Stimulated activated CD4-positive, alpha-beta T cell treated with anti-CD3 and anti-CD28 coated beads, Interleukin-15, amount 100 ng/mL, for 24 hours (primary cell): ENCODE measurements at regions not wholly inside any gene's neighbourhood (a gene's known extent, or its start where the extent isn't known, plus 50 kb on each side); places are given as distances from the start of the nearest gene placed in this dataset.

ENCODE experiments used
- DNase-seq: peaks from one replicate; pipeline ENCODE4 v3.0.0-alpha.2; 2020

DNA sequence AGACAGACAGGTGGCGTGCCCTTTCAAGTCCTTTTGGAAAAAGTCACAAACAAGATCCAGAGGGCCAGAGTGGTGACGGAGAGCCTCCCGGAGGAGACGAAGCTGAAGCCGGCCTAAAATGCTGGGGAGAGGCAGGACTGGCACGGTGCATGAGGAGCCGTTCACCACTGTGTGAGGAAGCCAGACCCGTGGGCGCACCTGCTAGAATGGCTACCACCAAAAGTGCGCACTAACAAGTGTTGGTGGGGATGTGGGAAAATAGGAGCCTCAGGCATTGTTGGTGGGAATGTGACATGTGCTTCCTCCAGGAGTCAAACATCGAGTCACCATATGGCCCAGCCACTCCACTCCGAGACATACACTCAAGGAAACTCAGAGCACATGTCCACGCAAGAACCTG is 67.4 kb upstream of the HELT start:
- DNase-seq, result no peak

DNA sequence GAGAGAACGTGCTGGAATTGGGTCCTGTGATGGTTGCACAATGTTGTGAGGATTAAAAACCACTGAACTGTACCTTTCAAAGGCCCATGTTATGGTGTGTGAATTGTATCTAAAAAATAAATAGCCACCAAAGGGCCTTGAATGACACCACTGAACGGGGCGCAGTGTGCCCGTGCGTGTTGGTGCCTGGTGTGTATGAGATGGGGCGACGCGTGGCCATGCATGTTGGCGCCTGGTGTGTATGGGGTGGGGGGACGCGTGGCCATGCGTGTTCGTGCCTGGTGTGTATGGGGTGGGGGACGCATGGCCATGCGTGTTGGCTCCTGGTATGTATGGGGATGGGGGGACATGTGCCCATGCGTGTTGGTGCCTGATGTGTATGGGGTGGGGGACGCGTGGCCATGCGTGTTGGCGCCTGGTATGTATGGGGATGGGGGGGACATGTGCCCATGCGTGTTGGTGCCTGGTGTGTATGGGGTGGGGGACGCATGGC is 66.6 kb upstream of the HELT start:
- no peak for DNase-seq

DNA sequence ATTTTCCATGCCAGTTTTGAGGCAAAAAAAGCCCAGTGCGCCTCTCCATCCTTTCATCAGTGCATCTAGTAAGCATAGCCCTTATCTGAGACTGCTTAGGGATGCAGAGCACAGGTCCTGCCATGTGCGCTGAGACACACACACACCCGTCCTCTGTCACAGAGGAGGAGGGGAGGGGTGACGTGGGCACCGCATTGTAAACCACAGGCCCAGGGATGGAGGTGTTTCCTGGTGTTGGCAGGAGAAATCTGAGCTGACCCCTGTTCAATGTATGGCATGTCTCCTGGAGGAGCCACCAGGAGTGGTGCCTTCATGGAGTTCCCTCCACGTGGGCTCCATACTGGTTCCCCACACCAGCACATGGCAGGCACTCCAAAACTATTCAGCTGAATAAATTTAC is 65.8 kb upstream of the HELT start:
- DNase-seq, result no peak

DNA sequence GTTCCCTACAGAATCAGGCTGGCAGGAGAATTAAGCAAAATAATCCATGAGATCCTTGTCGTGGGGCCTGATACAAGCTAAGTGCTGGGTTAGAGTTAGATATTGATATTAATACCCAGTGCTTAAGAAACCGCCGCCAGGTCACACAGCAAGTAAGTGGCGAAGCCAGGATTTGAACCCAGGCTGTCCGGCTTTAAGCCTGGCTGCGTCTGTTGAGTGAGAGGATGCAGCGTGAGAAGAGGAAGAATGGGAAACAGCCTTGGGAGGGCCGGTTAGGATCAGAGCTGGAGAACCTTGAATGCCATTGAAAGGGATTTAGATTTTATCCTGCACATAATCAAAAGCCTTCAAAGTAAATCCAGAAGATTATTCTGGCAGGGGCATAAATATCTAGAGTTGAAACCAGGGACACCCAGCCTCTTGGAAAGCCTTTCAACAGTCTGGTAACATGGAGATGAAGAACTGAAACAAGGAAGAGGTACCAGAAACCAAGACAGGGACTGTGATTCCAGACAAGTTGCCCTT is 64.8 kb upstream of the HELT start:
- no peak for DNase-seq

DNA sequence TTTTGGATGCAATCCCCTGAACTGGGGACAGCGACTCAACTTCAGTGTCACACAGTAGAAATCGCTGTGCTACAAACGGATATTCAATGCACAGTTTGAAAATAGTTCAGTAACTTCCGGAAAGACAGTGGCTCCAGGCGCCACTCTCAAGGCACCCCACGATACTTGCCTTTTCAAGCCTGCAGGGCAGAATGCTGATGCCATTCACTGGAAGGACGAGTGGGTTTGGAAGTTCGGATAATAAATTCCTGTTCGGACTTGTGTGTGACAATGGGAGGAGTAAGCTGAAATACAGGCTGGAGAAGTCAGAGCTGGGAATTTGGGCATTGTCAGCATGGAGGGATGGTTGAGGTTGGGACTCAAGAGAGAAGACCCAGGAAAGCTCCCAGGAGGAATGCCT is 64.3 kb upstream of the HELT start:
- DNase-seq, result no peak

DNA sequence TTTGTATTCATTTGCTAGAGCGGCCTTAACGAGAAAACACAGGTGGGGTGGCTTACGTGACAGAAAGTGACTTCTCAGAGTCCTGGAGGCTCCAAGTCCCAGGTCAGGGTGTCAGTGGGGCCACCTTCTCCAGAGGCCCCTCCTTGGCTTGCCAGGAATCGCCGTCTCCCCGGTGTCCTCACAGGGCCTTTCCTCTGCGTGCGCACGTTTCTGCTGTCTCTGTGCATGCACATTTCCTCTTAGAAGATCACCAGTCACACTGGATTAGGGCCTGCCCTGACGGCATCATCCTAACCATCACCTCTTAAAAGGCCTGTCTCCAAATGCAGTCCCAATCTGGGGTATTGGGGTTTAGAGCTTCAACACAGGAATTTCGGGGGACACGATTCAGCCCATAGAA is 63.8 kb upstream of the HELT start:
- no peak for DNase-seq

DNA sequence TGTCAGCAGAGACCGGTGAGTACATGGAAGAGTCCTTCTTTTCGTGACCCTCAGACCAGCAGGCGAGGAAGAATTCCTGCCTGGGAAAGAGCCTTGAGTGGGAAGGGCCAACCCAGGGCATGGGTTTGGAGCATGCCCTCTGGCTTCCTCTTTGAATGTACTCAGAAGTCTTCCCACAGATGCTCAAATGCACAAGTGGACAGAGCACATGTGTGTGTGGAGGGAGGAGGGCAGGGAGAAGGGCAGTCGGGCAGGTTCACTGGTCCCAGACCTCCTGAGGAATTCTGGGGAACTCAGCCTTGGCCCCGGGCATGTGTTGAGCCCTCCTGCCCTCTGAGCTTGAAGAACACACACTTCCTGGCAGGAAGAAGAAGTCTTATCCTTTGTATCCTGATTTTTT is 63.2 kb upstream of the HELT start:
- no peak for DNase-seq

DNA sequence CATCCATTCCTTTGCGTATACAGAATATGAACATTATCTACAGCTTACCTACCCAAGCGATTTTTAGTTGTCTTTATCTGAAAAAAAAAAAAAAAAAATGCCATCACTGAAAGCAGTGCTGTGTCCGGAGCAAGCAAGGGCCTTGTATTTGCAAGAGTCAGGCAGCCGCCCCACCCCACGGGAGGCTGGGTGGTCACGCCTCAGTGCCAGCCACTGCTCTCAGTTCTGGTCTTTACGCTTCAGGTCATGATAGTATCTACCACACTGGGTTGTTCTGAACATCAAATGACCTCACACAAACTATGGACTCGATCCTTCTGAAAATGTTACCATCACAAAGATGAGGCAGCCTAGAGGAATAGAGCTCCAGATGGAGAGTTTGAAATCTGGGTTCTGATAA is 62.7 kb upstream of the HELT start:
- no peak for DNase-seq

DNA sequence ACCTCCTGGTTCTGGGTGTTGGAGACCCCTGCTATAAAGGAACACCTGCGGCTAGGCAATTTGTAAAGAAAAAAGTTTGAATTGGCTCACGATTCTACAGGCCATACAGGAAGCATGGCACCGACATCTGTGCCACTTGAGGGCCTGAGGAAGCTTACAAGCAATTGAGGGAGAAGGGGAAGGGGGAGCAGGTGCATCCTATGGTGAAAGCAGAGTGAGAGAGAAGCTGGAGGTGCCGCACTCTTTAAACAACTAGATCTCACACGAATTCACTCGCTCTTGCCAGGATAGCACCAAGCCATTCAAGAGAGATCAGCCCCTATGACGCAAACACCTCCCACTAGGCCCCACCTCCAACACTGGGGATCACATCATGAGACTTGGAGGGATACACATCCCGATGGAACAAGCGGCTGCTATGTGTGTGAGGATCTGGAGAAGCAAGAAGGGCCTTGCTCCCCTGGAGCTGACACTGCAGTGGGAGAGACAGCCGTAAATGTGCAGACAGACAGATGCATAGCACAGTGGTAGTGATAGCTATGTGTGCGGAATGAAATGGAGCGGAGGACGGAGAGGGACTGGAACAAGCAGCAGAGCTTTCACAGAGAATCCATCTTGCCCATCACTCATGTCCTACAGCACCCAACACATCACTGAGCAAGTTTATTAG is 60.7 kb upstream of the HELT start:
- DNase-seq, result no peak

DNA sequence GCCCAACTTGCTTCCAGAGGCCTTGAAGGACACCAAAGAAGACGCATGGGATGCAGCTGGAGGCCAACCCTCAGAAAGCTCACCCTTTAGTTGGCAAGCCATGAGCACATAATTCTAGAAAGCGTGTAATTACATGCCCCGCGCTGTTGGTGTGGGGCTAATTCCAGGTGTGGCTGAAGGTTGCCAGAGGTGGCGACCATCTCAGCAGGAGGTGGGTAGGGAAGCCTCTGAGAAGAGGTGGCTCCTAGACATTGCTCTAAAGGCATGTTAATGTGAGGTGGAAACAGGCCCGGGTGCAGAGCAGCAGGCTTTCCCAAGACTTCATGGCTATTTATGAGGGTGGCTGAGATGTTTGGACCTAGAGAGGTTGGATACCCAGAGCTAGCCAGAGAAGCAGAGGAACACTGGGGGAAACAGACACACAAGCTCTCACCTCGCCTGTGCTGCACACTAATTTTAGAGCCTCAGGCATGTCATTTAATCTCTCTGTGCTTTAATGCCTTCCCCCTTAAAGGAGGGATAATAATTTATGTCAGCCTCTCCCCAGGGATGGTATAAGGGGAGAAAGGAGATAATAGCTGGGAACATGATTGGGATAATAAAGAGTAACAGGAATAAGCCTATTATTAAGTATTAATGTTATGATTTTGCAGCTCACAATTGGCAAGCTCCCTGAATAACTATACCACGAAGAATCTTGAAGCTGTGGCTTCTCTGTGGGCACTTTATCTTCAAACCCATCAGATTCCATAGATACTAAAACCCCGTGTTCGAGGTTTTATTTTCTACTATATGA is 60.0 kb upstream of the HELT start:
- no peak for DNase-seq

DNA sequence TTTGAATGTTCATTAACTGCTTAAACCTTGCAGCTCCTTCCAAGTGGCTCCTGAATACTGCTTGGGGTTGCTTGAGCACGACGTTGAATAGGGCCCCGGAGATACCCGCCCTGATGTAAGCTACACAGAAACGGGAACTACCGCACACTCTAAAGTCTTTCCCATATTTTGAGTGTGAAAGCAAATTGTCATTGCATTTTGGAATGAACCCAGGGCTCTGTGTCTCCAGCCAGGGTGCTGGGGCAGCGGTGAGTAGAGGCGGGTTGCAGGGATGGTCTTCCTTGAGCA is 59.4 kb upstream of the HELT start:
- no peak for DNase-seq

DNA sequence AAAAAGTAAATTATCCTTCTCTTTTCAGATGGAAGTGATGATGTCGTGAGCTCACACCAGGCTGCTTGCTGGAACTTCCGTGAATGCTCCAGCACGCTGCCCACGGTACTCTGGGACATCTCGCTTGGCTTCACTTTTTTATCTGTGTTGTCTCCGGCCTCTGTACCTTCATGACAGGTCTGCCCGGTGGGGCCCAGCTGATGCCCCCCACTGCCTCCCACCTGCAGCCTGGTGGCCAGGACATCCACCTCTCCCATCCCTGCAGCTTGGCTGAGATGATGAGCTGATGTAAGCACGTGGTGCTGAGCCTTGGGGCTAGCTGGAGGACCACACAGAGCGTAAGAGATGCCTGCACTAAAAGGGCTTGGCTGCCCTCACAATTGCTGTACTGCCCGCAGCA is 59.0 kb upstream of the HELT start:
- DNase-seq, result no peak

DNA sequence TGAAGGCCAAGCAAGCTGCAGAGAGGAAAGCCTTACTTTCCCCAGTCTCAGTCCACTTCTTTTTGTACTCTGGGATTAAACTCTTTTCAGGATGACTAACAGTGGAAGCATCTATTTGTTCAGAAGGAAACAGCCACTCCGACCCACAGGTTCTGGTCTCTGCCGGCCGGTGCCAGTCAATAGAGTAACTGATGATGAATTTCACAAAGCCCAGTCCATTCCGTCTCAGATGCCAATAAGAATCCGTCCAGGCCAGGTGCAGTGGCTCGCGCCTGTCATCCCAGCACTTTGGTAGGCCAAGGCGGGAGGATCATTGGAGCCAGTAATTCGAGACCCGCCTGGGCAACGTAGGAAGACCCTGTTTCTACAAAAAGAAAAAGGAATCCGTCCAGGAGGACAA is 58.5 kb upstream of the HELT start:
- DNase-seq, result no peak

DNA sequence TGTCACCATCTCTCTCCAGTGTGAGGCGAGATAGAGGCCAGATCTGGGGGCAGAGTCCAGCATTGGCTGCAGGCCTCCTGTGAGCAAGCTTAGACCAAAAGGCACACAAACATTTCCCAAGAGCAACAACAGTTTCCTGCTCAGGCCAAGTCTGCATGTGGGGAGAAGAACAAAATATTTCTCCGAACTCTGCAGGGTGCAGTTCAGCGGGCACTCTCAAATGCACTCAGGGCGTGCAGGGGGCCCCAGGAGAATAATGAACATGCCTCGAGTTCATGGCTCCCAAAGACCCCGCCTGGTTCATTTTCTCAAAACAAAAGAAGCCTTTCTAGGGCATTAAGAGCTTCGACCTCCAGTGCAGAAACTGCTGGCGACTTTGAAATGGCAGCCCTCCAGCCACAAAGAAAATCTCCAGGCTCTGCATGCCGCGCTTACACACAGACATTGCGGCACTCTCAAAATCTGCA is 57.8 kb upstream of the HELT start:
- no peak for DNase-seq

DNA sequence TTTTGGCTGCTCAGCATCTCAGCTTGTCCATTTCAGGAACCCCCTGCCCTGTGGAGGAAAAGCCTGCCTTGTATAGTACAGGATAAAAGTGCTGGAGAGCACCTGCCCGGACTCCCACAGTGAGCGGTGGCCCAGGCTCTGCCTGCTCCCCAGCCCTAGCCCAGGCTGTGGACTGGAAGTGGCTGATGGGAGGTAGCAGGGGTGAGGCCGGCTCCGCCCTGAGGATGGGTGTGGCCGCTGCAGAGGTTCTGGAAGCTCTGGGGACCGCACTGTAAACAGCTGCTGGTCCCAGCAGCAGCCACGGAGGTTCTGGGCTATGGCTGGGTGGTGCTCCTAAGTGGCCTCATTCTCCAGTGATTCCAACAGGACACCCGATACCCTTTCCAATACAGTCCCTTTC is 56.6 kb upstream of the HELT start:
- no peak for DNase-seq

DNA sequence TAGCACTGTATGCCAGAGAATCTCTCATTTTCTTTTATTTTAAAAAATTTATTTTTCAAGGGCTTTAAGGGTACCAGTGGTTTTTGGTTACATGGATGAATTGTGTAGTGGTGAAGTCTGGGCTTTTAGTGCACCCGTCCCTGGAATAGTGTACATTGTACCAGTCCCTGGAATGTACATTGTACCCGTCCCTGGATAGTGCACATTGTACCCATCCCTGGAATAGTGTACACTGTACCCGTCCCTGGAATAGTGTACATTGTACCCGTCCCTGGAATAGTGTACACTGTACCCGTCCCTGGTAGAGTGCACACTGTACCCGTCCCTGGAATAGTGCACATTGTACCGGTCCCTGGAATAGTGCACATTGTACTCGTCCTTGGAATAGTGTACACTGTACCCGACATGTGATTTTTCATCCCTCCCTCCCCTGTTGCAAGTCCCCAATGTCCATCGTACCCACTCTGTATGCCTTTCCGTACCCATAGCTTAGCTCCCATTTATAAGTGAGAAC is 56.1 kb upstream of the HELT start:
- no peak for DNase-seq

DNA sequence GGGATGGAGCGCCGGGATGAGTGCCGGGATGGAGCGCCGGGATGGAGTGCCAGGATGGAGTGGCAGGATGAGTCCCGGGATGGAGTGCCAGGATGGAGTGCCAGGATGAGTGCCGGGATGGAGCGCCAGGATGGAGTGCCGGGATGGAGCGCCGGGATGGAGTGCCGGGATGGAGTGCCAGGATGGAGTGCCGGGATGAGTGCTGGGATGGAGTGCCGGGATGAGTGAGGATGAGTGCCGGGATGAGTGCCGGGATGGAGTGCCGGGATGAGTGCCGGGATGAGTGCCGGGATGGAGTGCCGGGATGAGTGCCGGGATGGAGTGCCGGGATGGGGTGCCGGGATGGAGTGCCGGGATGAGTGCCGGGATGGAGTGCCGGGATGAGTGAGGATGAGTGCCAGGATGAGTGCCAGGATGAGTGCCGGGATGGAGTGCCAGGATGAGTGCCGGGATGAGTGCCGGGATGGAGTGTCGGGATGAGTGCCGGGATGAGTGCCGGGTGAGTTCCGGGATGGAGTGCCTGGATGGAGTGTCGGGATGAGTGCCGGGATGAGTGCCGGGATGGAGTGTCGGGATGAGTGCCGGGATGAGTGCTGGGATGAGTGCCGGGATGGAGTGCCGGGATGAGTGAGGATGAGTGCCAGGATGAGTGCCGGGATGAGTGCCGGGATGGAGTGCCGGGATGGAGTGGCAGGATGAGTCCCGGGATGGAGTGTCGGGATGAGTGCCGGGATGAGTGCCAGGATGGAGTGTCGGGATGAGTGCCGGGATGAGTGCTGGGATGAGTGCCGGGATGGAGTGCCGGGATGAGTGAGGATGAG is 52.9 kb upstream of the HELT start:
- DNase-seq, result peak; percentile 31

DNA sequence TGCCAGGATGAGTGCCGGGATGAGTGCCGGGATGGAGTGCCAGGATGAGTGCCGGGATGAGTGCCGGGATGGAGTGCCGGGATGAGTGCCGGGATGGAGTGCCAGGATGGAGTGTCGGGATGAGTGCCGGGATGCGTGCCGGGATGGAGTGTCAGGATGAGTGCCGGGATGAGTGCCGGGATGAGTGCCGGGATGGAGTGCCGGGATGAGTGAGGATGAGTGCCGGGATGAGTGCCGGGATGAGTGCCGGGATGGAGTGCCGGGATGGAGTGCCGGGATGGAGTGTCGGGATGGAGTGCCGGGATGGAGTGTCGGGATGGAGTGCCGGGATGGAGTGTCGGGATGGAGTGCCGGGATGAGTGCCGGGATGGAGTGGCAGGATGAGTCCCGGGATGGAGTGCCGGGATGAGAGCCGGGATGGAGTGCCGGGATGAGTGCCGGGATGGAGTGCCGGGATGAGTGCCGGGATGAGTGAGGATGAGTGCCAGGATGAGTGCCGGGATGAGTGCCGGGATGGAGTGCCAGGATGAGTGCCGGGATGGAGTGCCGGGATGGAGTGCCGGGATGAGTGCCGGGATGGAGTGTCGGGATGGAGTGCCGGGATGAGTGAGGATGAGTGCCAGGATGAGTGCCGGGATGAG is 52.1 kb upstream of the HELT start:
- DNase-seq, result peak; percentile 31

DNA sequence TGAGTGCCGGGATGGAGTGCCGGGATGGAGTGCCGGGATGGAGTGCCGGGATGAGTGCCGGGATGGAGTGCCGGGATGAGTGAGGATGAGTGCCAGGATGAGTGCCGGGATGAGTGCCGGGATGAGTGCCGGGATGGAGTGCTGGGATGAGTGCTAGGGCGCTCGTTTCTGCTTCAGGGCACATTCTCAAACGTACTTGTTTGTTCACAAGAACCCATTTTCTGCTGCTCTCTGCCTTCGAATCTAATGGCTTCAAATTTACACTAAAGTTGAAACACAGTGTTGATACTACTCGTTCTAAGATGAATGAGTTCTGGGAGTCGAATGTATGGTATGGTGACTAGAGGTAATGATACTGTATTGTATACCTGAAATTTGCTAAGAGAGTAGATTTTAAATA is 50.6 kb upstream of the HELT start:
- DNase-seq, result peak; percentile 30

DNA sequence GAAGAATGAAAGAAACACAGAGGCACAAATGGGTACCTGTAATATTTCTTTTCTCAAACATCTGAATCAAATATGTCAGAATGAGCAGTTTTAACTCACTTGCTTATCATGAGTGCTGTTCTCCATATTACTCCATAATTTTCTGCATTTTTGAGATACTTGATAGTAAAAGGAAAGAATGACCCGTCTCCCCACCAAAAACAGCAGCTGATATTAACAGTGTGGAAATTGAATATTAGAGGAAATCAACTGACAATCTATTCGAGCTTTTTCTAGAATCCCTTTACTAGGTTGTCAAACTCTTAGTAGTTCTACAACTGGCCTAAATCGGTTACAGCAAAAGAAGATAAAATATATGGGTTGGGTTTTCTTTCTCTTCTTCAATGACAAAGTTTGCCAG is 49.9 kb upstream of the HELT start:
- no peak for DNase-seq
